Neutrophil (primary cell): ENCODE measurements at regions not wholly inside any gene's neighbourhood (a gene's known extent, or its start where the extent isn't known, plus 50 kb on each side); places are given as distances from the start of the nearest gene placed in this dataset.

Source experiments
- H3K27ac ChIP-seq: fragments of 200-600 bp; sonication (generic); 2 replicates; pipeline ENCODE4 v1.5.1; 2016; ENCODE audit warnings: mild to moderate bottlenecking, moderate library complexity
- H3K27me3 ChIP-seq: fragments of 200-600 bp; sonication (generic); 2 replicates; pipeline ENCODE4 v1.6.0; 2016; ENCODE audit warnings: mild to moderate bottlenecking
- H3K36me3 ChIP-seq: fragments of 200-600 bp; sonication (generic); 2 replicates; pipeline ENCODE4 v1.5.1; 2017
- H3K4me1 ChIP-seq, 2 experiments: fragments of 200-600 bp in 1 of 2; sonication (generic) in 1 of 2; 1 replicate in 1 of 2; 2 replicates in 1 of 2; pipeline versions ENCODE4 v1.5.1 to v1.6.1; 2013 to 2016; ENCODE audit warnings: low read depth in 1 of 2, low read length in 1 of 2, mild to moderate bottlenecking in 1 of 2, moderate library complexity in 1 of 2; ENCODE audit not compliant: control insufficient read depth in 1 of 2, insufficient read depth in 1 of 2
- H3K4me3 ChIP-seq, 2 experiments: fragments of 200-600 bp in 1 of 2; sonication (generic) in 1 of 2; 1 replicate in 1 of 2; 2 replicates in 1 of 2; pipeline ENCODE4 v1.5.1; 2013 to 2016; ENCODE audit warnings: low read depth in 1 of 2, low read length in 1 of 2, mild to moderate bottlenecking in 1 of 2, moderate library complexity in 1 of 2
- H3K9me3 ChIP-seq: fragments of 200-600 bp; sonication (generic); 2 replicates; pipeline ENCODE4 v1.5.1; 2016
- CTCF ChIP-seq: fragments of 200-600 bp; sonication (generic); IDR thresholded peaks from 2 replicates; pipeline ENCODE4 v1.5.1; 2016; ENCODE audit warnings: antibody characterized with exemption

DNA sequence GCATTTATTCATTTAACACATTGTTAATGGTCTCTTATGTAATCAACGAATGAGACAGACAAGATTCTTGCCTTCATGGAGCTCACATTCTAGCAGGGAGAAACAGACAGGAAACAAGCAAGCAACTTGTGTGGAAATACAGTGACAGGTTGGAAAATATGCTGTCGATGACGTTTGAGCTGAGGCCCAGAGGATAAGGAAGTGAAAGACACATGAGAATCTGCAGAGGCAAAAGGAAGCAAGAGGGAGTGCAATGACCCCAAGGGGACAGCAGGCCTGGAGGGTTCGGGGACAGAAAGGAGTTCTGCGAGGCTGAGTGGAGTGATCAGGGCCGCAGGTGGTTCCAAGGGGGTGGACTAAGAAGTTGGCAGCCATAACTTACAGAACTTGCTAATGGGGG is 60.6 kb upstream of the AKT3 start:
- Histone ChIP-seq H3K4me1 (no peaks in the 10 kb centered on the region), H3K27ac (no peak overlapping the region)
- no peak for TF ChIP-seq CTCF

DNA sequence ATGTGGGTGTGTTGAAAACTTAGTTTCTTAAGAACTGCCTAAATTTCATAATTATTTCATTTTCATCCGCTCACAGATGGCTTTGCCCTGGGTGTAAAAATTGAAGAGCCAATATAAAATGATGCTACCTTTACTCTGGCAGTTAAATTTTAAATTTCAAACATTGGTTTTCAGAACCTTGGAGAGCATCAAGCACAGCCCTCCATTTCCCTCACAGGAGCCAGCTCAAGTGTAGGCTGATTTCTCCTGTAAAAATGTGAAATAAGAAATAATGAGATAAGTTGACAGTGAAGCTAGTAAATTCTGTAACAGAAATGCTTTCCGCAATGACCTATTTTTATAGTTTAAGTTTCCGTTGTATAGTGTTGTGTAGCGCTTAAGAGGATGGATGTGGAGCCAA is 53.9 kb upstream of the AKT3 start:
- Histone ChIP-seq H3K9me3 (no peaks in the 10 kb centered on the region), H3K4me3 (no peak overlapping the region), H3K27me3 (peaks cover 45% of the 10 kb centered on the region), H3K27ac (no peak overlapping the region), H3K36me3 (no peaks in the 10 kb centered on the region), H3K4me1 (no peaks in the 10 kb centered on the region)
- no peak for TF ChIP-seq CTCF

More for the DNA sequence above, 60.6 kb upstream of the AKT3 start:
- H3K9me3 ChIP-seq: no peaks in the 10 kb centered on the region
- no peak overlapping the region for H3K4me3 ChIP-seq
- H3K27me3 ChIP-seq: peaks cover 33% of the 10 kb centered on the region
- no peaks in the 10 kb centered on the region for H3K36me3 ChIP-seq

DNA sequence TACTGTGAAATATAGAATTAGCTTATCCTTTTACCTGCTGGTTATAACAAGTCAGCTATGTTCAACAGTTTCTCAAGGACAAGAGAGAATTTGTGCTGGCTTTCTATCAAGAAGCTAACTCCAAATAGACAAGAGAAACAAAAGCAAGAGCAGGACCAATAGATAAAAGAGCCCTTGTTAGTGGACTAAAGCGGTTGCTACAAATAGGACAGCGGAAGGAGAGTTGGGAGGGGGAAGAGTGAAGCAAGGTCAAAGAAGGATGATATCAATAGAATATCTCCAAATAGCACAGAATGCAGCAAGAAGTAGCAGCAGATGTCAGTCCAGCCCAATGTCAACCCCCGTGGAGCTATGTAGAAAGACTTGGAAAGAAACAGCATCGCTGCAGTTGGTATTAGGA is 53.0 kb upstream of the AKT3 start:
- H3K4me3 ChIP-seq: no peak overlapping the region
- H3K4me1 ChIP-seq: no peaks in the 10 kb centered on the region
- TF ChIP-seq CTCF: no peak
- no peaks in the 10 kb centered on the region for H3K9me3 ChIP-seq
- H3K36me3 ChIP-seq: no peaks in the 10 kb centered on the region
- peaks cover 45% of the 10 kb centered on the region for H3K27me3 ChIP-seq
- H3K27ac ChIP-seq: no peak overlapping the region

DNA sequence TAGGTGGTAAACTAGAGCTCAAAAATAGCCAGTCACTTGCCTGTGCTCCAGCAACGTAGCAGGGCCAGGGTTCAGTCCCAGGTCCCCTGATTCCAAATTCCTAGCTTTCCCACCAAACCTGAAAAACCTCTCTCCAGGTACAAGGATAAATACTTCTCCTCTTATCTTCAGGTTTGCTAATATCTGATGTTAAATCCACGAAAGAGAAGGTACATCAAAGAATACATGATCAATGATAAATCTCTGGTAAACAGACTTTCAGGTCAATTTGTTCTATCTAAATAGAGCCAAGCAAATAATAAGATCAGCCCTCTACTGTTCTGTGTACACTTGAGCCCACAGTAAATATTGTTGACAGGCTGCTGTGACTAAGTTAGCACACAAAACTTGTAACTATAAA is 52.1 kb upstream of the AKT3 start:
- TF ChIP-seq CTCF: no peak
- no peaks in the 10 kb centered on the region for H3K4me1 ChIP-seq
- H3K9me3 ChIP-seq: no peaks in the 10 kb centered on the region
- H3K27me3 ChIP-seq: peaks cover 39% of the 10 kb centered on the region
- H3K4me3 ChIP-seq: no peak overlapping the region
- no peak overlapping the region for H3K27ac ChIP-seq
- H3K36me3 ChIP-seq: no peaks in the 10 kb centered on the region
